AG04449 (cell line): ENCODE measurements at regions not wholly inside any gene's neighbourhood (a gene's known extent, or its start where the extent isn't known, plus 50 kb on each side); places are given as distances from the start of the nearest gene placed in this dataset.

Experiments
- CTCF ChIA-PET: fragments of 350-600 bp; formaldehyde crosslinking; extraction: SDS; loops from one replicate; lab custom pipeline; 2021; ENCODE audit warnings: antibody characterized with exemption; lab: Yijun Ruan, JAX
- POLR2A ChIA-PET: fragments of 400-600, 350-600 bp; formaldehyde crosslinking; extraction: SDS; loops from one replicate; lab custom pipeline; 2020; ENCODE audit warnings: antibody characterized with exemption, inconsistent platforms; lab: Yijun Ruan, JAX
- DNase-seq: peaks from one replicate; pipeline ENCODE4 v3.0.0-alpha.2; 2010; ENCODE audit warnings: low read depth, low spot score
- H3K4me3 ChIP-seq: 2 replicates; pipeline ENCODE4 v1.5.1; 2011; ENCODE audit warnings: low read depth, mild to moderate bottlenecking, control low read depth, low read length
- TF ChIP-seq, protein P1 (sequence below): IDR thresholded peaks from one replicate; pipeline ENCODE4 v1.5.1; 2011; ENCODE audit warnings: mild to moderate bottlenecking, moderate library complexity, low read length, control low read depth, inconsistent platforms; ENCODE audit not compliant: insufficient read depth; ENCODE audit errors: missing control alignments

DNA sequence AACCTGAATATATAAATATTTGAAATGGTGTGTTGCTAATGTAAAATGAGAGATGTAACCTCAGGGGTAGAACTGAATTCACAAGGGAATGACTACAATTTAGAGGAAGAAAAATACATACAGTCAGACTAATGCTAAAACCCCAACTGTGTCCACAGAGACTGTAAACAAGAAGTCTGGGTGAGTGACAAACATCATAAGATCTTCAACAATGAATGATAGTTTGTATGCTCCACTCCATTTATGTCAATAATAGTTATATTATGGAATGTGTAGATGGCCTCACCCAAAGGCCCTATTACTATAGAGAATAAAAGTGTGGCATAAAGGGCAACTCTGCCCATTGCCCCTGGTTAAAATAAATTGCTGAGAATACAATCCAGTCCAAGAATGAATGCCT, 102.9 kb downstream of the CETN3 start:
- ChIA-PET POLR2A (no interaction called here), CTCF (no interaction called here)
- H3K4me3 ChIP-seq: no peak overlapping the region
- DNase-seq: no peak
- TF ChIP-seq, protein P1, sequence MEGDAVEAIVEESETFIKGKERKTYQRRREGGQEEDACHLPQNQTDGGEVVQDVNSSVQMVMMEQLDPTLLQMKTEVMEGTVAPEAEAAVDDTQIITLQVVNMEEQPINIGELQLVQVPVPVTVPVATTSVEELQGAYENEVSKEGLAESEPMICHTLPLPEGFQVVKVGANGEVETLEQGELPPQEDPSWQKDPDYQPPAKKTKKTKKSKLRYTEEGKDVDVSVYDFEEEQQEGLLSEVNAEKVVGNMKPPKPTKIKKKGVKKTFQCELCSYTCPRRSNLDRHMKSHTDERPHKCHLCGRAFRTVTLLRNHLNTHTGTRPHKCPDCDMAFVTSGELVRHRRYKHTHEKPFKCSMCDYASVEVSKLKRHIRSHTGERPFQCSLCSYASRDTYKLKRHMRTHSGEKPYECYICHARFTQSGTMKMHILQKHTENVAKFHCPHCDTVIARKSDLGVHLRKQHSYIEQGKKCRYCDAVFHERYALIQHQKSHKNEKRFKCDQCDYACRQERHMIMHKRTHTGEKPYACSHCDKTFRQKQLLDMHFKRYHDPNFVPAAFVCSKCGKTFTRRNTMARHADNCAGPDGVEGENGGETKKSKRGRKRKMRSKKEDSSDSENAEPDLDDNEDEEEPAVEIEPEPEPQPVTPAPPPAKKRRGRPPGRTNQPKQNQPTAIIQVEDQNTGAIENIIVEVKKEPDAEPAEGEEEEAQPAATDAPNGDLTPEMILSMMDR: no peak

DNA sequence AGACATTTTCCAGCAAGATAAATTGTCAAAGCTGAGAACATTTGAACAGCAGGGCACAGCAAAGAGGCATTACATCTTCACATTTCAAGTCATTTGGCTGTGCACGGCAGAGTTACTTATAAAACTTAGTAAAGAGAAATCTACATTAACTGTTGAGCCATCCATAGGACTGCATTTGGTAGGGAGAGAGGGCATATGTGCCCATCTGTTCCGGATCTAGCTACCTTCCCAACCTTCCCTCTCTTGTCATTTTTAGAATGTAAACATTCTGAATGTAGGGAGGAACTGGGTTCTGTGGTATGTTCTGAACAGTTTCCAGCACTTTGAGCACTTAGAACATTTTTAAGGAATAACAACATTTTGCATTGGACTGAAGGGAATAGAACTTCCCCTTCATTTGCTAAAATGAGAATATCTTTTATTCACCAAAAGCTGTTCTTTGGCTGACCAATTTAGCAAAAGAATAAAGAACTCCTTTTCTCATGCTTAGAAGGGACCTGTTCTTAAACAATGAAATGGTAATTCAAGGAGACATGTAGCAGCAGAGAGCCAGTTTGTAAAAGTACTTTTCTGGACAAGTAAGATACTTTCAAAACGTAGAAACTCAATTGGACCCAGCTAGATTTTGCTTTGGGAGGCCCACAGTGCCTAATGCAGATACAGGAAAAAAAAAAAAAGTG, 104.4 kb downstream of the CETN3 start:
- no peak for DNase-seq
- H3K4me3 ChIP-seq: no peak overlapping the region
- ChIA-PET POLR2A (interaction anchor here (0.6 kb wide), 1 partner anchor 19 kb away, joined by 3 read pairs; no protein-coding TSS in a partner anchor), CTCF (no interaction called here)
- TF ChIP-seq, protein P1: no peak

DNA sequence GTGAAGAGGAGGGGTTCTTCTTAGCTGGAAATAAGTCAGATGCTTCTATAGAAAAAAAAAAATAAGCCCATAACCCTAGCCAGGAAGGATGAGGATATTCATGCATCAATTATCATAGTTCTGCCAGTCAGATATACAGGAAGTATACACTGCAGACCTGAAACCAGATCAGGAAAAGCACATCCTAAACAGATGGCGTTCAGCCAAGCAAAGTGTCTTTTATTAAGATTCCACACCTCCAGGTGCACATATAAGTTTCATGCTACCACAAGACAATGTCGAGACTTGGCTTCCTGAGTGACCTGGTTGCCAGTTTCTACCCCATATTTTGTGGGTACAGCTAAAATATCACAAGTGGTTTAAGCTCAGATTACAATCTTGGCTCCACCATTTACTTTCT, 108.3 kb downstream of the CETN3 start:
- no peak for DNase-seq
- H3K4me3 ChIP-seq: no peak overlapping the region
- POLR2A ChIA-PET: no interaction called here
- TF ChIP-seq, protein P1: no peak
- CTCF ChIA-PET: interaction anchor here (0.9 kb wide), 1 partner anchor 1574 kb away, joined by 3 read pairs; no protein-coding TSS in a partner anchor

GRCh38 chr5:90297045-90297764, 112.4 kb downstream of the CETN3 start:
- TF ChIP-seq, protein P1: no peak
- ChIA-PET POLR2A (no interaction called here), CTCF (interaction anchor here (1.0 kb wide), 1 partner anchor 10 kb away, joined by 3 read pairs; no protein-coding TSS in a partner anchor)
- H3K4me3 ChIP-seq: no peak overlapping the region
- DNase-seq: no peak

GRCh38 chr5:90294604-90295003, 115.0 kb downstream of the CETN3 start:
- POLR2A ChIA-PET: no interaction called here
- DNase-seq: no peak
- CTCF ChIA-PET: no interaction called here
- TF ChIP-seq, protein P1: no peak
- no peak overlapping the region for H3K4me3 ChIP-seq

- H3K4me3 ChIP-seq: no peak overlapping the region
- ChIA-PET POLR2A (no interaction called here), CTCF (no interaction called here)
- TF ChIP-seq, protein P1: no peak
- peak; percentile 29 for DNase-seq
Measured at GRCh38 chr5:90293931-90294330, 115.6 kb downstream of the CETN3 start.
